WTC11 (cell line): ENCODE measurements at regions not wholly inside any gene's neighbourhood (a gene's known extent, or its start where the extent isn't known, plus 50 kb on each side); places are given as distances from the start of the nearest gene placed in this dataset.

Experiments
- ATAC-seq: fragments of 200-7000 bp; cut with Tn5 transposase; 2 replicates; pipeline ENCODE4 v1.10.0; 2021; ENCODE audit warnings: mild to moderate bottlenecking, moderate library complexity
- CTCF ChIA-PET: fragments of 300-600 bp; sonication (Branson Sonifier 250); formaldehyde crosslinking; loops from one replicate; lab custom pipeline; 2021; ENCODE audit warnings: antibody characterized with exemption; lab: Charles Lee
- POLR2A ChIA-PET: fragments of 350-600 bp; sonication (Branson Sonifier 250); formaldehyde crosslinking; loops from one replicate; lab custom pipeline; 2021; ENCODE audit warnings: antibody characterized with exemption; lab: Charles Lee
- DNase-seq: peaks from one replicate; pipeline ENCODE4 v3.0.0; 2021; ENCODE audit warnings: low spot score
- H3K27ac Mint-ChIP-seq: 2 replicates; pipeline ENCODE4 v1.8.0; 2021; ENCODE audit warnings: mixed read lengths
- H3K27me3 Mint-ChIP-seq: 2 replicates; pipeline ENCODE4 v1.8.0; 2021; ENCODE audit warnings: low read depth, mild to moderate bottlenecking, moderate library complexity, mixed read lengths
- H3K36me3 Mint-ChIP-seq: 2 replicates; pipeline ENCODE4 v1.8.0; 2021; ENCODE audit warnings: mixed read lengths
- H3K4me1 Mint-ChIP-seq: 2 replicates; pipeline ENCODE4 v1.8.0; 2022; ENCODE audit warnings: mixed read lengths
- H3K4me3 Mint-ChIP-seq: 2 replicates; pipeline ENCODE4 v1.8.0; 2021; ENCODE audit warnings: mild to moderate bottlenecking, moderate library complexity, mixed read lengths
- H3K9me3 Mint-ChIP-seq: 2 replicates; pipeline ENCODE4 v1.8.0; 2021; ENCODE audit warnings: mixed read lengths
- AR ChIP-seq: fragments of 250-450 bp; sonication (Bioruptor Pico); IDR thresholded peaks from 2 replicates; pipeline ENCODE4 v1.9.0; 2021; ENCODE audit warnings: mild to moderate bottlenecking
- CDX4 ChIP-seq: fragments of 250-450 bp; sonication (Bioruptor Pico); IDR thresholded peaks from 2 replicates; pipeline ENCODE4 v1.9.0; 2021; ENCODE audit warnings: moderate library complexity, mild to moderate bottlenecking, inconsistent platforms, borderline replicate concordance
- CTCF ChIP-seq: fragments of 200-600 bp; IDR thresholded peaks from 2 replicates; pipeline ENCODE4 v1.8.0; 2022; ENCODE audit warnings: antibody characterized with exemption
- ELF4 ChIP-seq: sonication (generic); formaldehyde crosslinking; IDR thresholded peaks from 2 replicates; pipeline ENCODE4 v1.8.1; 2022; ENCODE audit warnings: low read depth, mild to moderate bottlenecking, moderate library complexity, missing genetic modification reagents
- GABPB1 ChIP-seq: sonication (generic); formaldehyde crosslinking; IDR thresholded peaks from 2 replicates; pipeline ENCODE4 v1.8.1; 2023; ENCODE audit warnings: mild to moderate bottlenecking, missing genetic modification reagents
- JUN ChIP-seq: sonication (generic); formaldehyde crosslinking; IDR thresholded peaks from 2 replicates; pipeline ENCODE4 v1.8.0; 2023; ENCODE audit warnings: mild to moderate bottlenecking, missing genetic modification reagents
- KAT7 ChIP-seq: sonication (generic); formaldehyde crosslinking; IDR thresholded peaks from 2 replicates; pipeline ENCODE4 v1.8.1; 2023; ENCODE audit warnings: missing genetic modification reagents, mild to moderate bottlenecking, borderline replicate concordance
- MXD4 ChIP-seq: fragments of 250-450 bp; sonication (Bioruptor Pico); IDR thresholded peaks from 2 replicates; pipeline ENCODE4 v1.8.0; 2021; ENCODE audit warnings: mild to moderate bottlenecking, moderate library complexity, borderline replicate concordance
- NR2C2 ChIP-seq: sonication (generic); formaldehyde crosslinking; IDR thresholded peaks from 2 replicates; pipeline ENCODE4 v1.8.0; 2022; ENCODE audit warnings: mild to moderate bottlenecking, missing genetic modification reagents
- SOX15 ChIP-seq: fragments of 250-450 bp; sonication (Bioruptor Pico); IDR thresholded peaks from 2 replicates; pipeline ENCODE4 v1.9.0; 2021; ENCODE audit warnings: mild to moderate bottlenecking
- TCF7 ChIP-seq: sonication (generic); formaldehyde crosslinking; IDR thresholded peaks from 2 replicates; pipeline ENCODE4 v1.8.0; 2022; ENCODE audit warnings: mild to moderate bottlenecking, low read depth, missing genetic modification reagents, moderate library complexity
- ZMAT4 ChIP-seq: fragments of 250-450 bp; sonication (Bioruptor Pico); IDR thresholded peaks from 2 replicates; pipeline ENCODE4 v1.9.0; 2021; ENCODE audit warnings: mild to moderate bottlenecking
- ZNF416 ChIP-seq: fragments of 250-450 bp; sonication (Bioruptor Pico); IDR thresholded peaks from 2 replicates; pipeline ENCODE4 v1.9.0; 2021; ENCODE audit warnings: mild to moderate bottlenecking, inconsistent platforms
- TF ChIP-seq, protein P1 (sequence below): sonication (generic); formaldehyde crosslinking; IDR thresholded peaks from 2 replicates; pipeline ENCODE4 v1.8.1; 2022; ENCODE audit warnings: mild to moderate bottlenecking, moderate library complexity, missing genetic modification reagents
- TF ChIP-seq, protein P2 (sequence below): sonication (generic); formaldehyde crosslinking; IDR thresholded peaks from 2 replicates; pipeline ENCODE4 v1.8.0; 2022; ENCODE audit warnings: mild to moderate bottlenecking, missing genetic modification reagents
- TF ChIP-seq, protein P3 (sequence below): sonication (generic); formaldehyde crosslinking; IDR thresholded peaks from 2 replicates; pipeline ENCODE4 v1.8.0; 2022; ENCODE audit warnings: mild to moderate bottlenecking, missing genetic modification reagents

DNA sequence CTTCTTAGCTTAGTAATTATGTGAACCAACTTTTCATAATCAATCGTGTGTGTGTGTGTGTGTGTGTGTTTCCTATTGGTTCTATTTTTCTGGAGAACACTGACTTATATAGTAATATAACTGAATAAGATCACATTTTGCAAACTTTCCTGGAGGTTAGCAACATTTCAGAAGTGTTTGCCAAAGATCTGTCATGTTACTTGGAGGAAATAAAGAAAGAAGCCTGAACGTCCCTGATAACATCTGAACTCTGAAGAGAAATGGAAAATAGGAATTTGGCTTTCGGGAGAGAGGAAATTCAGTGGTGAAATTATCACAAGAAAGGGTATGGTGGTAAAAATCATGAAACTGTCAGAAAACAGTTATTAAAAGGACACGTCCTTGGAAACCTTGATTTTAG is 984.4 kb upstream of the AUTS2 start (continued):
- TF ChIP-seq, protein P1, sequence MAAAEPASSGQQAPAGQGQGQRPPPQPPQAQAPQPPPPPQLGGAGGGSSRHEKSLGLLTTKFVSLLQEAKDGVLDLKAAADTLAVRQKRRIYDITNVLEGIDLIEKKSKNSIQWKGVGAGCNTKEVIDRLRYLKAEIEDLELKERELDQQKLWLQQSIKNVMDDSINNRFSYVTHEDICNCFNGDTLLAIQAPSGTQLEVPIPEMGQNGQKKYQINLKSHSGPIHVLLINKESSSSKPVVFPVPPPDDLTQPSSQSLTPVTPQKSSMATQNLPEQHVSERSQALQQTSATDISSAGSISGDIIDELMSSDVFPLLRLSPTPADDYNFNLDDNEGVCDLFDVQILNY (CRISPR knock-in tag), result no peak
- TF ChIP-seq GABPB1 (no peak), JUN (CRISPR knock-in tag) (no peak), ELF4 (CRISPR knock-in tag) (no peak)
- TF ChIP-seq, all 79 proteins: peak for 0

DNA sequence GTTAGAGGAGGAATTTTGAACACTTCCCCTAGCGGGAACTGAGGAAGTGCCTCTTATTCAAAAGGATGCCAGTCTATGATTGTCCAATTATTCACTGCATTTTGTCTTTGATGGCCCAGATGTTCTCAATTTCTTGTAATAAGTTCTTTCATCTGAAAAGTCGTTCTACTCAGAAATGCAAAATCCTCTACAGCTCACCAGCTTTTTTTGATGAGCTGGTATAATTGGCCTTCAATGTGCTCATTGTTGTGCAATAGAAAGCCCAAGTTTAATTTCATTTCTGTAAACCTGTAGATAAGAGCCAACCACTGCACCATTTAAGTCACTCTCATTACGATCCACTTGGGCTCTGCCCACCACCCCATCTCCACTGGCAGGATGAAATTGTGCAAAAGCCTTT is 978.7 kb upstream of the AUTS2 start:
- peaks cover 2% of the 10 kb centered on the region; the same call in 1 of the 2 replicates for H3K27me3 Mint-ChIP-seq
- no peak overlapping the region for H3K27ac Mint-ChIP-seq
- ChIA-PET CTCF (no interaction called here), POLR2A (no interaction called here)
- ATAC-seq (no peak), DNase-seq (no peak)
- H3K9me3 Mint-ChIP-seq, result peaks cover 28% of the 10 kb centered on the region
- no peak overlapping the region for H3K4me3 Mint-ChIP-seq
- H3K36me3 Mint-ChIP-seq, result 0 out of 2 replicates have a peak, but pooled peaks cover 8% of the 10 kb centered on the region
- TF ChIP-seq SOX15 (CRISPR knock-in tag), result no peak
- H3K4me1 Mint-ChIP-seq, result no peaks in the 10 kb centered on the region

DNA sequence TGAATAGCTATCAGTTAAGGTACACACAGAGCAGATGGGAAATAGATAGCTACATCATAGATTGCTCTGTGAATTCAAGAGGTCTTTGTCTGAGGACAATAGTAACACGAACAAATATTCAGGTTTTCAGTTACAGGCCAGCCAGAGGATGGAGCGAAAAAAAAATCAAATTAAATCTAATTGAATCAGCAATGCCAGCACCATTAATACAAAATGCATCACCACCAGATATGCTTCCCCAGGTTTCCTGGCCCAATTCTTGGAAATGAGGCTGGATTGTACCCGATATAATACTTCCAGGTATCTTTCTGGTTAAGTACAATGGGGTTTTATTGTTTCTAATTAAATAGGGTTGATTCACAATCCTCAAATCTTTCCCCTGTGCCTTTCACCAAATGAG is 975.8 kb upstream of the AUTS2 start:
- POLR2A ChIA-PET, result no interaction called here
- DNase-seq (no peak), ATAC-seq (no peak)
- Mint-ChIP-seq H3K27ac (no peak overlapping the region), H3K9me3 (peaks cover 5% of the 10 kb centered on the region), H3K4me1 (peaks cover 7% of the 10 kb centered on the region), H3K27me3 (no peaks in the 10 kb centered on the region), H3K36me3 (0 out of 2 replicates have a peak, but pooled peaks cover 4% of the 10 kb centered on the region), H3K4me3 (no peak overlapping the region)
- TF ChIP-seq CDX4 (CRISPR knock-in tag), result no peak
- TF ChIP-seq KAT7 (CRISPR knock-in tag), result no peak
- no peak for TF ChIP-seq CTCF
- no peak for TF ChIP-seq MXD4
- CTCF ChIA-PET, result no interaction called here

DNA sequence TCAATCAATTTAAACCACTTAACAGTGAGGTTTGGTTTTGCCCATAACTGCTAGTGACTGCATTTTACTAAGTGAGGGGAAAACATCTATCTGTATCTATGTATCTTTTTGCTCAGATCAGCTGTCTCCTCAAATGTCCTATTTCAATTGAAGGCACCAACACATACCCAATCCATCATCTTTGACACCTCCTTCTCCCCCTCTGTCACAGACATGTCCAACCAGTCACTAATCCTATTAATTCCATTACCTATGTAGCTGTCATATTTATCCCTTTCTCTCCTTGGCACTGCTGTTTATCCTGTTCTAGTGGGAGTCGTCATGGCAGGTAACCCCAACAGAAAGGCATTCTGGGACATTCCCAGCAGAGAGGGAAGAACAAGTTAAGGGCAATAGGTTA is 975.2 kb upstream of the AUTS2 start:
- TF ChIP-seq, protein P2, sequence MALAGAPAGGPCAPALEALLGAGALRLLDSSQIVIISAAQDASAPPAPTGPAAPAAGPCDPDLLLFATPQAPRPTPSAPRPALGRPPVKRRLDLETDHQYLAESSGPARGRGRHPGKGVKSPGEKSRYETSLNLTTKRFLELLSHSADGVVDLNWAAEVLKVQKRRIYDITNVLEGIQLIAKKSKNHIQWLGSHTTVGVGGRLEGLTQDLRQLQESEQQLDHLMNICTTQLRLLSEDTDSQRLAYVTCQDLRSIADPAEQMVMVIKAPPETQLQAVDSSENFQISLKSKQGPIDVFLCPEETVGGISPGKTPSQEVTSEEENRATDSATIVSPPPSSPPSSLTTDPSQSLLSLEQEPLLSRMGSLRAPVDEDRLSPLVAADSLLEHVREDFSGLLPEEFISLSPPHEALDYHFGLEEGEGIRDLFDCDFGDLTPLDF, result no peak
- TF ChIP-seq, protein P3, sequence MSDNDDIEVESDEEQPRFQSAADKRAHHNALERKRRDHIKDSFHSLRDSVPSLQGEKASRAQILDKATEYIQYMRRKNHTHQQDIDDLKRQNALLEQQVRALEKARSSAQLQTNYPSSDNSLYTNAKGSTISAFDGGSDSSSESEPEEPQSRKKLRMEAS (CRISPR knock-in tag), result no peak
- POLR2A ChIA-PET, result no interaction called here
- CTCF ChIA-PET, result no interaction called here
- Mint-ChIP-seq H3K27ac (no peak overlapping the region), H3K27me3 (no peaks in the 10 kb centered on the region), H3K9me3 (no peaks in the 10 kb centered on the region), H3K36me3 (no peaks in the 10 kb centered on the region), H3K4me3 (no peak overlapping the region), H3K4me1 (peaks cover 7% of the 10 kb centered on the region)
- no peak for ATAC-seq
- no peak for DNase-seq

- Mint-ChIP-seq H3K36me3 (no peaks in the 10 kb centered on the region), H3K27me3 (no peaks in the 10 kb centered on the region), H3K27ac (no peak overlapping the region), H3K4me1 (peaks cover 7% of the 10 kb centered on the region), H3K4me3 (no peak overlapping the region), H3K9me3 (peaks cover 10% of the 10 kb centered on the region)
- DNase-seq, result no peak
- TF ChIP-seq AR (no peak), NR2C2 (CRISPR knock-in tag) (no peak), GABPB1 (no peak), ZMAT4 (CRISPR knock-in tag) (no peak), ZNF416 (CRISPR knock-in tag) (no peak), TCF7 (CRISPR knock-in tag) (no peak), MXD4 (no peak)
- TF ChIP-seq, protein P2, result no peak
- POLR2A ChIA-PET, result no interaction called here
- ATAC-seq, result no peak
- CTCF ChIA-PET, result no interaction called here
Measured at GRCh38 chr7:68627247-68627864, 970.9 kb upstream of the AUTS2 start.
